ENCODE measurements at regions not wholly inside any gene's neighbourhood (a gene's known extent, or its start where the extent isn't known, plus 50 kb on each side); places are given as distances from the start of the nearest gene placed in this dataset.

DNA sequence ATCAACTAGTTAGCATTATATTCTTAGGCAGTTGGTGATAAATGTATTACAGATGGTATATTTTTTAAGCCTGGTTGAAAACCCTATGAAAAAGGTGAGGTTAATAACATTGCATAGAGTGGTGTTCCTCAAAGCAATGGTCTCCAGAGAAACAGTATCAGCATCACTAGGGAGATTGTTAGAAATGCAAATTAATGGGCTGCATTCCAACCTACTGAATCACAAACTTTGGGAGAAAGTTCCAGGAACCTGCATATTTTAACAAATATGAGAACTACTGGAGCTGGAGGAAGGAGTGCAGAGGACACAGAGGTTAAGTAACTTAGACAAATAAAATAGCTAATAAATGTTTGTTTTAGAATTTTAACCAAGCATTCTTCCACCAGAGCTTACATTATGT, 166.9 kb upstream of the PCDH10 start:
- Histone ChIP-seq H4K8ac (replicated peaks; ENCODE audit: insufficient read length, low read depth, low read length) (no peak overlapping the region), H2AFZ (ENCODE audit: low read length) (no peak overlapping the region)
- TF ChIP-seq, protein P1, sequence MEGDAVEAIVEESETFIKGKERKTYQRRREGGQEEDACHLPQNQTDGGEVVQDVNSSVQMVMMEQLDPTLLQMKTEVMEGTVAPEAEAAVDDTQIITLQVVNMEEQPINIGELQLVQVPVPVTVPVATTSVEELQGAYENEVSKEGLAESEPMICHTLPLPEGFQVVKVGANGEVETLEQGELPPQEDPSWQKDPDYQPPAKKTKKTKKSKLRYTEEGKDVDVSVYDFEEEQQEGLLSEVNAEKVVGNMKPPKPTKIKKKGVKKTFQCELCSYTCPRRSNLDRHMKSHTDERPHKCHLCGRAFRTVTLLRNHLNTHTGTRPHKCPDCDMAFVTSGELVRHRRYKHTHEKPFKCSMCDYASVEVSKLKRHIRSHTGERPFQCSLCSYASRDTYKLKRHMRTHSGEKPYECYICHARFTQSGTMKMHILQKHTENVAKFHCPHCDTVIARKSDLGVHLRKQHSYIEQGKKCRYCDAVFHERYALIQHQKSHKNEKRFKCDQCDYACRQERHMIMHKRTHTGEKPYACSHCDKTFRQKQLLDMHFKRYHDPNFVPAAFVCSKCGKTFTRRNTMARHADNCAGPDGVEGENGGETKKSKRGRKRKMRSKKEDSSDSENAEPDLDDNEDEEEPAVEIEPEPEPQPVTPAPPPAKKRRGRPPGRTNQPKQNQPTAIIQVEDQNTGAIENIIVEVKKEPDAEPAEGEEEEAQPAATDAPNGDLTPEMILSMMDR (conservative IDR thresholded peaks at IDR 0.05), result no peak

More for the DNA sequence above, 166.9 kb upstream of the PCDH10 start:
- Histone ChIP-seq H4K20me1 (ENCODE audit: control insufficient read depth, insufficient read depth, insufficient read length) (no peaks in the 10 kb centered on the region), H3K9ac (ENCODE audit: extremely low read depth, insufficient read length, low read length) (no peak overlapping the region), H3K18ac (ENCODE audit: insufficient read length, low read depth, low read length) (no peak overlapping the region), H3K23ac (ENCODE audit: insufficient read length, low read depth, low read length) (no peak overlapping the region), H4K91ac (ENCODE audit: insufficient read length, low read depth, low read length) (no peak overlapping the region), H3K9me3 (ENCODE audit: control insufficient read depth, low read depth, low read length) (no peaks in the 10 kb centered on the region), H2BK12ac (ENCODE audit: insufficient read length, low read depth, low read length) (no peak overlapping the region), H3K4me1 (ENCODE audit: insufficient read depth, low read length) (peaks cover 4% of the 10 kb centered on the region; the same call in 1 of the 2 replicates), H3K56ac (ENCODE audit: insufficient read length, low read depth, low read length) (no peak overlapping the region), H2BK5ac (ENCODE audit: insufficient read length, low read length) (no peak overlapping the region), H3K4me2 (ENCODE audit: insufficient read depth, insufficient read length, low read length) (no peak overlapping the region), H3K79me2 (ENCODE audit: insufficient read depth, low read length) (no peaks in the 10 kb centered on the region), H3K14ac (ENCODE audit: insufficient read depth, low read length) (no peak overlapping the region), H3K23me2 (ENCODE audit: insufficient read length, low read depth, low read length, poor library complexity, severe bottlenecking) (no peaks in the 10 kb centered on the region), H3K4ac (ENCODE audit: low read depth, low read length) (no peak overlapping the region), H4K5ac (ENCODE audit: insufficient read length, low read depth, low read length) (no peak overlapping the region), H2BK15ac (ENCODE audit: low read depth, low read length) (no peak overlapping the region), H3K79me1 (ENCODE audit: insufficient read depth, low read depth, low read length, poor library complexity, severe bottlenecking) (no peaks in the 10 kb centered on the region), H2AK5ac (ENCODE audit: insufficient read length, low read length) (no peak overlapping the region), H3T11ph (ENCODE audit: low read length) (no peak overlapping the region), H3K27me3 (ENCODE audit: insufficient read depth, low read length) (no peaks in the 10 kb centered on the region), H2BK20ac (ENCODE audit: low read depth, low read length, poor library complexity, severe bottlenecking) (no peak overlapping the region), H3K27ac (ENCODE audit: insufficient read length, low read depth, low read length) (no peak overlapping the region), H2BK120ac (ENCODE audit: low read depth, low read length, poor library complexity, severe bottlenecking) (no peak overlapping the region)
- Mint-ChIP-seq H3K9me3 (no peaks in the 10 kb centered on the region), H3K27me3 (ENCODE audit: low read depth) (no peaks in the 10 kb centered on the region), H3K27ac (peak overlapping the region in 1 of 3 experiments; percentile 93; a peak in 2 of 7 replicates), H3K4me1 (peaks cover 24 to 27% of the 10 kb centered on the region in 2 experiments), H3K4me3 (no peak overlapping the region), H3K36me3 (ENCODE audit: insufficient read depth in 1 of 3, low read depth in 3 of 3) (no peaks in the 10 kb centered on the region)
- no peak for DNase-seq
